NCI-H524 (cell line): ENCODE measurements at regions not wholly inside any gene's neighbourhood (a gene's known extent, or its start where the extent isn't known, plus 50 kb on each side); places are given as distances from the start of the nearest gene placed in this dataset.

Experiments used
- DNase-seq, 2 experiments: peaks; one replicate each; lab custom pipeline; 2025; lab: John Stamatoyannopoulos, UW

DNA sequence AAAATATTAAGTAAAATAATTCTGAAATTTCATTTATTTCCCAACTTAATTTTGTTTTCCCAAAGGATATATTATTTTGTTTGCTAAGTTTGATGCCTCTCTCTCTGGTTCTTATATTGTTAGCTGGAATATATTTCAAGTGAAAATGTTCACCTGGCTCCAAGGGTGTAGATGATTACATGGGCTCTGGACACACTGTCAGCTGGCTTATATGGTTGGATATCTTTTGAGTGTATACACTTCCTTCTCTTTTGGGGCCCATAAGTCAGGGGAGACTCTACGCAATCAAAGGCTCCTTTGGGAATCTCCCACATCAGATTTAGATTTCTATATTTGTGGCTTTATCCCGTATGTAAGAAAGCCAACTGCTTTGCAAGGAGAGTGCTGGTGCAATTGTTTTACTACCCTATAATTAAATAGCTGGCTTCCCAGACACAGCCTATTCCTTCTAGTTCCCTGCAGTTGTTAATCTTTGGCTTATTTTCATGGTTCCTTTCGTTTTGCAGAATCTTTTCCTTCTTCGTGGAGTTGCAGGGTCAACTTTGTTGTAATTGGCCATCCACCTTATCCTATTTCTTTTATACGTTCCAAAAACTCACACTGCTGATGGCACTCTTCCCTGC, 225.7 kb downstream of the DPH6 start:
- DNase-seq = no peak

- DNase-seq = no peak
Observed at GRCh38 chr15:35319354-35319753, 226.6 kb downstream of the DPH6 start.

DNA sequence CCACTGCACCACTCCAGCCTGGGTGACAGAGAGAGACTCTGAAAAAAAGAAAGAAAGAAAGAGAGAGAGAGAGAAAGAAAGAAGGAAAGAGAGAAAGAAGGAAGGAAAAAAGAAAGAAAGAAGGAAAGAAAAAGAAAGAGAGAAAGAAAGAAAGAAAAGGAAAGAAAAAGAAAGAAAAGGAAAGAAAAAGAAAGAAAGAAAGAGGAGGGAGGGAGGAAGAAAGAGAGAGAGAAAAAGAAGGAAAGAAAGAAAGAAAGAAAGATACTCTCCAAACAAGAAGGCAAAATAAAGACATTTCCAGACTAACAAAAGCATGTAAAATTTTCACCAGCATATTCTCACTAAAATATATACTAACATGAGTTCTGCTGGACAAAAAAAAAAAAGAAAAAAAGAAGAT, 228.7 kb downstream of the DPH6 start:
- no peak for DNase-seq

- DNase-seq = no peak
Observed at GRCh38 chr15:35312344-35312743, 227.2 kb upstream of the NANOGP8 start.

GRCh38 chr15:35311615-35312014, 226.5 kb upstream of the NANOGP8 start:
- DNase-seq = no peak

- no peak for DNase-seq
Observed at GRCh38 chr15:35309886-35310285, 224.8 kb upstream of the NANOGP8 start.

GRCh38 chr15:35308802-35309201, 223.7 kb upstream of the NANOGP8 start:
- DNase-seq = no peak

- DNase-seq = no peak
Observed at GRCh38 chr15:35307676-35308075, 222.6 kb upstream of the NANOGP8 start.

- no peak for DNase-seq
Observed at GRCh38 chr15:35307026-35307425, 221.9 kb upstream of the NANOGP8 start.

- DNase-seq = no peak
Observed at GRCh38 chr15:35306361-35306981, 221.4 kb upstream of the NANOGP8 start.

DNA sequence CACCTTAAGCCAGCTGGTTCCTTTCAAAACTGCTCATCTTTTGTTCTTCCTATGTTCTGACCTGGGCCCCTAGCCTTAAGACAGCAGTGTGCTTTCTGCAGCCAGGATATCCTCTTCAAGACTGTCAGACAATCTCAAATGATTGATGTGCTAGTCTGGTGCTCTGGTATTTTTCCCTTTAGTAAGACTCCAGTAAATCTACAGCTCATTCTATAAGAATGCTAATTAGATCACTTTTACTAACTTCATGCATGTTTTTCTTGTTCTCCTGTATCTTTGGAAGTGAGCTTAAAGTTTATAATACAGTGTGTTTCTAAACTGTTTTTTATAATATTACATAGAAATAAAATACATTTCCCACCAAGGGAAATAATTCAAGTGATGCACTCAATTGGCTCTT, 220.9 kb upstream of the NANOGP8 start:
- DNase-seq = no peak

DNA sequence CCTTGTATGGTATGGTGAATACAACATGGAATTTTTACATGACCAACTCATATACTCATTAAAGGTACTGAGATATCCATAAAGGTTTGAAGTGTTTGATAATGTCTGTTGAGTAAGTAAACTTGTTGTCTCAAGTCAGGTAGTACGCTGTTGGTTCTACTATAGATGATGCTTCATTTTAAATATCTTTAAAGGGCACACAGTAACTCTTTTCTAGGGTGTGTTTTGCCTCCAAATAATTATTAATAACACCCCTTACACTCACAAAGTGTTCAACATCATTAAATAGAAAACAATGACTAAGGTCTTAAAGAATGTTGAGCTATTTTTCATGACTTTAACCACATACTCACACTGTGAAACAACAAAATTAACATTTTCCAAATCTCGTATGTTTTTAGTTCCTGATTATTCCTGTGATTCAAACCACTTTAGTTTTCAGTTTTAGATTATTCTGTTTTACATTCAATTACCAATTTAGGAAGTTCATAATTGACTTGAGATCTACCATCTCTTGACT, 220.0 kb upstream of the NANOGP8 start:
- no peak for DNase-seq

DNA sequence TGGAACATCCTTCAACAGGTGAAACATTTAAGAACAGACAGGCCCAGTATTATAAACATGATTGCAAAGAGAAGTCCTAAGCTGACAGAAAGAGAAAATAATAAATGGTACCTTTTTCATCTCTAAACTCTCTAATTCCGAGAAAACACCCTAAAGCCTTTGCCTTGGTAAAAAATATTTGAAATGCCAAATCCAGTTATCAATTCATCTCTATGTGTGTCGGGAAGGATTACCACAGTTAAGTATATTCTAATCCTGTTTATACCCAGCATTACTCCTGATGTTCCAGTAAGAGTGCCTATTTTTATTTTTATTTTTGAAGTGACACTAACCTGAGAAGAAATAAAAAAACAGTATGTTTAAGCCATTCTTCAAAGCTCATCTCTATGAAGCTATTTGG, 219.3 kb upstream of the NANOGP8 start:
- no peak for DNase-seq

GRCh38 chr15:35302334-35302733, 217.2 kb upstream of the NANOGP8 start:
- DNase-seq = no peak

DNA sequence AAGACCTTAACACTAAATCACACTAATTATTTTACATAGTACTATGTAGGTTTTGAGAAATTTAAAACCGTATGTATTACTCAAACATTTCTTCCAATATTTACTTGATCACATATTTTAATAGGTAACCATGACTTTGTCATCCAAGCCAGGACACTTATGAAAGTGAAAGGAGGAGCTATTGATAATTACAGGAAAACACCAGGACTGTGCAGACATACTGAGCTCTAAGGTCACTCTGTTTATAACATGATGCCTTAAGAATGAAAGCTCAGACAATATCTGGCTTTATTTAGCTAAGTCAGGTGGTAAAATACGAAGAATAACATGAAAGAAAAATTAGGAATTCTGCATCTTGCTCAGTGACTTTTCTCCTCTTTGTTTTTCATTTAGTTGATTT, 216.0 kb upstream of the NANOGP8 start:
- DNase-seq = no peak

GRCh38 chr15:35299059-35299735, 214.1 kb upstream of the NANOGP8 start:
- no peak for DNase-seq

DNA sequence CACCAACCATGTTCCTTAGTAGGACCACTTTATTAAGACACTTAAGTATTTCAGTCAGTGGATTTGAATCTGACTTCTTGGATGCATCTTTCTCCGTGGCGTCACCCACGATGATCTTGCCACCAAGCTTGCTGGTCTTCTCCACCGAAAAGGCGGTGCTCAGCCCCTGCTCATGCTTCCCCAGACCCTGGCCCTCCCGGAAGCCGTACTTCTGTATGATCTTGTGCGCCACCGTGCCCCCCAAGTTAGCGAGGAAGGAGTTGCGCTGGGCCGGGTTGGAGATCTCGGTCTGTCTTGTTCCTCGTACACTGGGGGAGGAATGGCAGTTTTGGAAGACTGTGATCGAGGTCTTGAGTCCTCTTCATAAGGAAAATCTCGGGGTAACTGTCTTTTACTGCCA, 213.4 kb upstream of the NANOGP8 start:
- no peak for DNase-seq

DNA sequence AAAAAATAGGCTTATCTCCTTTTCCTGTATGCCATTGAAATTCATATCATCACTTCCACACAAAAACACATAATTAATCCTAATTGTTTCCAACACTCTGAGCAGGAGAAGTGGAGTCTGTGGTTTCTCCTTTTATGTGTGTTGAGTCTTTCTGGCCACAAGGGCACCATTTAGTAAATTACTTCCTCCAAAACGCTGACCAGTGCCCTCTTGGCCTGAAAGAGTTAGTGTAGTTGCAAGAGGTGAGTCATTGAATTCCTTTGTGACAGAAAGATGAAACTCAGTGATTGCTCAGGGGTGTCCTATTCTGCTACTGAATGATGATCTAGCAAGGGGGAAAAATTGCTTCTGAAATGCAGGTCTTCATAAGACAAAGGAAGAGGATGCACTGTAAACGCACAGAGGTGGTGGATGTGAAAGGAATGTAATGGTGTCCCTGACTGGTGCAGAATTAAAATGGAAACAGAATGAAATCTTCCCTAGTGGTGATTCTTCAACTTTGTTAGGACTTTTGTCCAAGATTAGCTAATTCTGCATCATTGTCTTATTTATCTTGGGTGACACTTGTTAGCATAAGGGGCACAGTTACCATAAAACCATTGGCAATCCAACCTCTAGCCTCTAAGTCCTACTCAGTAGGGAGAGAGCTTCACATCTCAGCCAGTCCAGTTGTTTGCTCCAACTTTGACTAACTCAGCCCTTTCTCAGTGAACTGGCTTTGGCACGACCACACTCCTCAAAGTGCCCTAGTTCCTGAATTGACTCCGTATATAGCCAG, 208.4 kb upstream of the NANOGP8 start:
- DNase-seq = no peak

DNA sequence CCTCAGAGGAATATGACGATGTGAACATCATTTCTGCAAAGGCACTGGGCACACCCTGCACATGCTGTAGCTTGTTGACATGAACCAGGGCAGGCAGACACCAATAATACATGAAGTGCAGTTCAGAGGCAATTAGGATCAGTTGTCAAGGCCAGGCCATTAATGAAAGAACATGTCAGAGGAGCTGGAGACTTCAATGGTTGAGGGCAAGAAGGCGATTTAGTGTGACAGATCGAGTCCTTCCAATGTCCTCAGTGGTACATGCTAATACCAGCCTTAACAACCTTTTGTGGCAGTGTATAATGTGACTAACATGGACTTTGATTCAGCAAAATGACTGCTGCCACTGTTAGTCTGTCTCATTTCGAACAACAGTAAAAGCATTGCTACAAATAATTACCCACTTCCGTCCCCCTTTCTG, 205.2 kb upstream of the NANOGP8 start:
- no peak for DNase-seq

DNA sequence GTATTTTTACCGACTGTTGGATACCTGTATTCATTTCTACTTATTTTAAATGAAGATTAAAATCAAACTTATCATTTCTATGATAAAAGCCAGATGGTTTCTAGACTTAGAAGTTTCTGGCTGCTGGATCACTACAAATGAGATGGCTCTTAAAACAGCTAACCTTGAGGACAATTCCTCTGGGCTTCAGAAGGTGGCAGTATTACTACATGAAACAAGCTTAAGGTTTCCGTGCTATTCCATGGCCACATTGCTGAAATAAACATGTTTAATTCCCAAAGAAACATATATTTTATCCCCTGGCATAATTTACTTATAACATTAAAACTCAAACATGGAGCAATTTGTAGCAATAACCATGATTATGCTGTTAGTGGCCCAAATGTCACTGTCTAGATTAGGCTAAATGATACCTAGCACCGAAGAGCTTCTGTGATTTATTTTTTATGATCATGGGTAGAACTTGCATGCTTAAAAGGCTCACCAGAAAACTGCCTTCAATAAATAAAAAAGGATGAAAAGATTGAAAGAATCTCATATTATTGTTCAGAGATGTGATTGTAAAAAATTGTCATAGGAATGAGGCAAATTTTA, 204.0 kb upstream of the NANOGP8 start:
- peak; percentile 9 to 71 for DNase-seq

DNA sequence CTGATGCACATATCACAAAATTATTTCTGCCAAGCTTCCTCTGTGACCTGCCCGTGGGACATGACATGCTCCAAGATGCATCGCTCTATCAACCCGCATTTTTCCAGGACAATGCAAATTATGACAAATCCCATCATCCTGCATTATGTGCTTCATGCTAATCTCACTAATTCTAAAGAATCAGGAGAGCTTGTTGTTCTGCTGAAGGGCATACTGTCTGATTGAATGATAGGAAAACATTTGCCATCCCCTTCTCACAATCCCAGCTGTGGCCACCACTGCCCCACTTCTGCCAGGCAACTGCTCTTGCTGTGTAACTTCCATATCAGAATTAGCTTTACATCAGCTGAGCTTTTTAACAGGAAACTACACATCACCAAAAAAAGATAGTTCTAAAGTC, 203.5 kb upstream of the NANOGP8 start:
- DNase-seq = no peak

- no peak for DNase-seq
Observed at GRCh38 chr15:35286721-35287120, 201.6 kb upstream of the NANOGP8 start.
